Left ventricle myocardium inferior (tissue), 1 donor: ENCODE measurements at regions not wholly inside any gene's neighbourhood (a gene's known extent, or its start where the extent isn't known, plus 50 kb on each side); places are given as distances from the start of the nearest gene placed in this dataset.

ENCODE experiments used
- DNase-seq: peaks from one replicate; pipeline ENCODE4 v3.0.0-alpha.2; 2020
- H3K27ac ChIP-seq: fragments of 200-600 bp; replicated peaks from 2 replicates; pipeline ENCODE4 v1.8.0; 2021
- H3K27me3 ChIP-seq: fragments of 200-600 bp; 2 replicates; pipeline ENCODE4 v1.8.0; 2021; ENCODE audit warnings: low read depth
- H3K36me3 ChIP-seq: fragments of 200-600 bp; 2 replicates; pipeline ENCODE4 v1.8.0; 2021
- H3K4me1 ChIP-seq: fragments of 200-600 bp; 2 replicates; pipeline ENCODE4 v1.8.0; 2021
- H3K4me3 ChIP-seq: fragments of 200-600 bp; 2 replicates; pipeline ENCODE4 v1.8.0; 2021; ENCODE audit warnings: mild to moderate bottlenecking, moderate library complexity
- H3K9me3 ChIP-seq: fragments of 200-600 bp; replicated peaks from 2 replicates; pipeline ENCODE4 v1.8.0; 2021
- intact Hi-C: fragments of 100-400 bp; cut with micrococcal nuclease; formaldehyde crosslinking; loops from one replicate; pipeline ENCODE4 v1.11.0; 2022
- TF ChIP-seq, protein P1 (sequence below): fragments of 200-600 bp; IDR thresholded peaks from 2 replicates; pipeline ENCODE4 v1.8.0; 2021; ENCODE audit warnings: antibody characterized with exemption, mild to moderate bottlenecking, borderline replicate concordance
- donor health status: DM: no; HTN: yes; CAD: no; lungs with severe emphysema.

DNA sequence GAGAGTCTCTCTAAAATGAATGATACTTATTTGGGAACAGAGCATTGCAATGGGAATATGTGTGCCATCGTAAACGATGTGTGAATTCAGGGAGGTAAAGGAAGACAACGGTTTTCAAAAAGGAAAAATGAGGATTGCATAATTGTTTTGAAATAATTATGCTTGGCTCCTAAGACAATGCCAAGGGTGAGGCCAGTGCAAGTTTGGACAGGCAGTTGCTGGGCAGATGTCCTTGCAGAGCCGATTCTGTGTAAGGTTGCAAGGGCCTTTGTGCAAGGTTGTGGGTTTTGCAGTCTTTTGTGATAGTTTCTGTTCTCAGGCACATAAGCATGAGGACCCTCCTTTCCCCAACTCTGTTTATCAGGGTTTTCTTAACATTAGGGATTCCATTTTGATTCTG is 70.0 kb upstream of the ZNF236 start:
- intact Hi-C loops = no loop called here
- TF ChIP-seq, protein P1, sequence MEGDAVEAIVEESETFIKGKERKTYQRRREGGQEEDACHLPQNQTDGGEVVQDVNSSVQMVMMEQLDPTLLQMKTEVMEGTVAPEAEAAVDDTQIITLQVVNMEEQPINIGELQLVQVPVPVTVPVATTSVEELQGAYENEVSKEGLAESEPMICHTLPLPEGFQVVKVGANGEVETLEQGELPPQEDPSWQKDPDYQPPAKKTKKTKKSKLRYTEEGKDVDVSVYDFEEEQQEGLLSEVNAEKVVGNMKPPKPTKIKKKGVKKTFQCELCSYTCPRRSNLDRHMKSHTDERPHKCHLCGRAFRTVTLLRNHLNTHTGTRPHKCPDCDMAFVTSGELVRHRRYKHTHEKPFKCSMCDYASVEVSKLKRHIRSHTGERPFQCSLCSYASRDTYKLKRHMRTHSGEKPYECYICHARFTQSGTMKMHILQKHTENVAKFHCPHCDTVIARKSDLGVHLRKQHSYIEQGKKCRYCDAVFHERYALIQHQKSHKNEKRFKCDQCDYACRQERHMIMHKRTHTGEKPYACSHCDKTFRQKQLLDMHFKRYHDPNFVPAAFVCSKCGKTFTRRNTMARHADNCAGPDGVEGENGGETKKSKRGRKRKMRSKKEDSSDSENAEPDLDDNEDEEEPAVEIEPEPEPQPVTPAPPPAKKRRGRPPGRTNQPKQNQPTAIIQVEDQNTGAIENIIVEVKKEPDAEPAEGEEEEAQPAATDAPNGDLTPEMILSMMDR = no peak
- Histone ChIP-seq H3K9me3 (peaks cover 48% of the 10 kb centered on the region), H3K27me3 (no peaks in the 10 kb centered on the region), H3K4me3 (no peak overlapping the region), H3K36me3 (no peaks in the 10 kb centered on the region), H3K27ac (no peak overlapping the region), H3K4me1 (no peaks in the 10 kb centered on the region)
- no peak for DNase-seq

DNA sequence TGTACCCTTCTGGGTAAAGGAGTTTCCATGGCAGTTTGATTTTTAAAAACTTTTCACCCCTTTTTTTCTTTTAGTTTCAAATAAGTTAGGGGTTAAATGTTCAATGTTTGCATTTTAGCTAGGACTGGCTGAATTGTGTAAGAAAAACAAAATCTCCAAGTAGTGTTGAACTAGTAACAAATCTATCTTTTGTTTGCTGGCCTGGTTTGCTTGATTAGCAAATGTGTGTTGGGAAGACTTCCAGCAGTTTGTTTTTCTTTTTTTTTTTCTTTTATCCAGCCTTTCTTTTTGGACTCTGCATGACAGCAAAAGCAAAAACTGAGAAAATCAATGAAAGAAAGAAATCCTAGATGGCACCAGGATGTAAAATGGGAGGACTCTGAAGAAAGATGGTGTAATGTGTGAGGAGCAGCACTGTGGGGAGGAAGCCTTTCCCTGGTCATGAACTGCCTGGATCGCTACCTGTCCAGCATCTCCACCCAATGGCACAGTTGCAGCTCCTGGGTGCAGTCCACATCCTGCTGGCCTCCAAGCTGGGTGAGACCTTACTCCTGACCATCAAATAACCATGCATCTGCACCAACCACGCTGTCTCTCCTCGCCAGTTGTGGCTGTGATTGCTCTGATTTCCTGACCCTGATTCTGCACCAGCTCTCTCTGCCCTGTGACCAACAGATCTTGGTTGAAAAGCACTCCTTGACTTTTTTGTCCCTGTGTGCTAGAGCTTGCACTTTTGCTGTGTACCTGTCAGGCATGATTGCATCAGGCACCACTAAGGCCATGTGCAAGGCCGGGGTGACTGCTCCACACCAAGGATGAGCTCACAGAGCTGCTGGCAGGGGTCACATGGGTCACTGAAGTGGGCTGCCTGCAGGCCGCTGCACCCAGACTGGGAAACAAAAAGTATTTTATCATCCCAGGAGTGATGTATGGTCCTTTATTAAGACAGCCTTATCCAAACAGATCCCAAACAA is 71.2 kb upstream of the ZNF236 start:
- Histone ChIP-seq H3K27me3 (no peaks in the 10 kb centered on the region), H3K9me3 (peaks cover 48% of the 10 kb centered on the region), H3K4me1 (no peaks in the 10 kb centered on the region), H3K27ac (no peak overlapping the region), H3K36me3 (no peaks in the 10 kb centered on the region), H3K4me3 (no peak overlapping the region)
- DNase-seq = no peak
- TF ChIP-seq, protein P1 = no peak
- intact Hi-C loops = no loop called here

DNA sequence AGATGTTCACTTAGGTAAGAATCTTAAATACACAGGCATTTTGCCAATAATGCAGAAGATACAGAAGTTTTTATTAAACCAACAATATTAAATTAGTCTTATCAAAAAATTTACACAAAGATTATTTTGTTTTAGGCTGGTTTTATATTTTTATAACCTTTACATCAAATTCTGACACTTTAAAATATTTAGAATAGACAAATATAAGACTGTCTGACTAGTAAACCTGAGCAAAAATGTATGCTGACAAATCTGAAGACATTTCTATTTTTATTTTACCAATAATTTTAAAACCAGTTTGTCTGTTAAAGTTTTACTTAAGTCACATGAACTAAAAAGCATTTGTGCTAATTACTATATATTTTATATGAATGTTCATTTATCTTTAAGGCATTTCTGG is 72.1 kb upstream of the ZNF236 start:
- Histone ChIP-seq H3K27ac (no peak overlapping the region), H3K9me3 (peaks cover 48% of the 10 kb centered on the region), H3K4me1 (no peaks in the 10 kb centered on the region), H3K27me3 (no peaks in the 10 kb centered on the region), H3K36me3 (no peaks in the 10 kb centered on the region), H3K4me3 (no peak overlapping the region)
- no peak for DNase-seq
- TF ChIP-seq, protein P1 = no peak
- intact Hi-C loops = no loop called here

DNA sequence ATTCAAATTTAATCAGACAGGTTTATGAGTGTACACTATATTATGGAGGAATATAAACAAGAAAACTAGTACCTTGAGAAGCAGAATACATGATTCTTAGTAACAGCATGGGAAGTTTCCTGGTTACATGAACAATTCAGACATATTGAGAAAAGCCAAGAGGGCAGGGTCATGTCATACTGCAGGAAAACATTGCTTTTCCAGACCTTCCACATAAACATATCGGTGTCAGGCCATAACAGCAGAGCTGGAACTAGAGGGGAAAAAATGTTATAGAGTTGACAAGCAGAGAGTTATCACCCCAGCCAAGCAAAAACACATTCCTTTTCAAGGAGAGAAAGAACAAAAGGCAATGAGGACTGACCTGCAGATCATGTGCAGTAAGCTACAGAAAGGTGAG is 74.7 kb upstream of the ZNF236 start:
- TF ChIP-seq, protein P1 = no peak
- no peak overlapping the region for H3K4me3 ChIP-seq
- no peaks in the 10 kb centered on the region for H3K36me3 ChIP-seq
- H3K4me1 ChIP-seq = no peaks in the 10 kb centered on the region
- DNase-seq = no peak
- H3K27me3 ChIP-seq = peaks cover 9% of the 10 kb centered on the region
- H3K9me3 ChIP-seq = peaks cover 48% of the 10 kb centered on the region
- intact Hi-C loops = no loop called here
- H3K27ac ChIP-seq = no peak overlapping the region

DNA sequence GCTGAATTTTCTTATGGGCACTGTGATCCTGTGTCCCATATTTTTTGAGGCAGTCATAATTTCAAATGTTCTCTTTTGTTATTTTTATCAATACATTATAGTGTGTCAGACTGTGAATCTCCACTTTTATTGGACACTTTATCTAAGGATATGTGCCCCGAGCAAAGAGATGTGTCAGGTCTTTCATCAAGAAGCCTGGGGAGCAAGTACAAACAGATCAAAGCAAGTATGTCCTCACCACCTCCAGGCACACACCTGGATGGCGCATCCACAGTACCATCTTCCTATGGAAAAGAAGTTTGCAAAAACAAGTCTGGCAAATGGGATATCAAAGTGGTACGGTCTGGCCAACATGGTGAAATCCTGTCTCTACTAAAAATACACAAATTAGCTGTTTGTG is 81.0 kb upstream of the ZNF236 start:
- H3K4me3 ChIP-seq = no peak overlapping the region
- intact Hi-C loops = no loop called here
- H3K36me3 ChIP-seq = no peaks in the 10 kb centered on the region
- H3K4me1 ChIP-seq = no peaks in the 10 kb centered on the region
- peaks cover 32% of the 10 kb centered on the region for H3K27me3 ChIP-seq
- TF ChIP-seq, protein P1 = no peak
- no peaks in the 10 kb centered on the region for H3K9me3 ChIP-seq
- DNase-seq = no peak
- H3K27ac ChIP-seq = no peak overlapping the region
